Astrocyte (in vitro differentiated cells and primary cell): ENCODE measurements at regions not wholly inside any gene's neighbourhood (a gene's known extent, or its start where the extent isn't known, plus 50 kb on each side); places are given as distances from the start of the nearest gene placed in this dataset.

Experiments used
- DNase-seq: peaks from one replicate; pipeline ENCODE4 v3.0.0-alpha.2; 2010; ENCODE audit warnings: low read depth
- FAIRE-seq: peaks from 2 replicates; lab custom pipeline; 2011; peaks lifted over from hg19 to GRCh38; lab: Jason Lieb, UNC
- H2AFZ ChIP-seq: 2 replicates; pipeline ENCODE4 v1.6.0; 2012; ENCODE audit warnings: low read depth, low read length, inconsistent platforms
- H3K27ac ChIP-seq: 2 replicates; pipeline ENCODE4 v1.5.1; 2011; ENCODE audit warnings: low read depth, low read length, inconsistent platforms
- H3K27me3 ChIP-seq: 2 replicates; pipeline ENCODE4 v1.6.0; 2011; ENCODE audit warnings: low read length, inconsistent platforms; ENCODE audit not compliant: insufficient read depth
- H3K36me3 ChIP-seq: 2 replicates; pipeline ENCODE4 v1.5.1; 2011; ENCODE audit warnings: low read length, inconsistent platforms; ENCODE audit not compliant: insufficient read depth
- H3K4me1 ChIP-seq: 2 replicates; pipeline ENCODE4 v1.5.1; 2011; ENCODE audit warnings: low read length, inconsistent platforms; ENCODE audit not compliant: insufficient read depth
- H3K4me2 ChIP-seq: 2 replicates; pipeline ENCODE4 v1.6.0; 2012; ENCODE audit warnings: low read length, inconsistent platforms
- H3K4me3 ChIP-seq: 2 replicates; pipeline ENCODE4 v1.5.1; 2011; ENCODE audit warnings: low read depth, mild to moderate bottlenecking, low read length, inconsistent platforms; ENCODE audit not compliant: insufficient read depth
- H3K79me2 ChIP-seq: 2 replicates; pipeline ENCODE4 v1.6.0; 2012; ENCODE audit warnings: mild to moderate bottlenecking, low read length, inconsistent platforms; ENCODE audit not compliant: insufficient read depth
- H3K9ac ChIP-seq: 2 replicates; pipeline ENCODE4 v1.6.0; 2012; ENCODE audit warnings: mild to moderate bottlenecking, low read length, inconsistent platforms
- H3K9me3 ChIP-seq: 2 replicates; pipeline ENCODE4 v1.5.1; 2012; ENCODE audit warnings: low read depth, mild to moderate bottlenecking, low read length, inconsistent platforms; ENCODE audit not compliant: insufficient read depth
- H4K20me1 ChIP-seq: 2 replicates; pipeline ENCODE4 v1.6.0; 2012; ENCODE audit warnings: low read length, inconsistent platforms; ENCODE audit not compliant: insufficient read depth
- H3K27ac Mint-ChIP-seq: one replicate; pipeline ENCODE4 v1.8.0; 2021; ENCODE audit warnings: mild to moderate bottlenecking, mixed read lengths; ENCODE audit not compliant: unreplicated experiment
- H3K27me3 Mint-ChIP-seq: one replicate; pipeline ENCODE4 v1.8.0; 2021; ENCODE audit warnings: low read depth, mixed read lengths; ENCODE audit not compliant: unreplicated experiment
- H3K36me3 Mint-ChIP-seq: one replicate; pipeline ENCODE4 v1.8.0; 2021; ENCODE audit warnings: low read depth, mixed read lengths; ENCODE audit not compliant: unreplicated experiment
- H3K4me1 Mint-ChIP-seq: one replicate; pipeline ENCODE4 v1.8.0; 2021; ENCODE audit warnings: low read depth, mixed read lengths; ENCODE audit not compliant: unreplicated experiment
- H3K4me3 Mint-ChIP-seq: one replicate; pipeline ENCODE4 v1.8.0; 2021; ENCODE audit warnings: mild to moderate bottlenecking, moderate library complexity, mixed read lengths; ENCODE audit not compliant: unreplicated experiment
- H3K9me3 Mint-ChIP-seq: one replicate; pipeline ENCODE4 v1.8.0; 2021; ENCODE audit warnings: mild to moderate bottlenecking, mixed read lengths; ENCODE audit not compliant: unreplicated experiment
- EZH2 ChIP-seq: IDR thresholded peaks from 2 replicates; pipeline ENCODE4 v1.6.1; 2012; ENCODE audit warnings: mild to moderate bottlenecking, low read length, inconsistent platforms; ENCODE audit not compliant: insufficient read depth
- TF ChIP-seq, protein P1 (sequence below): IDR thresholded peaks from 2 replicates; pipeline ENCODE4 v1.5.1; 2011; ENCODE audit warnings: low read depth, mild to moderate bottlenecking, inconsistent platforms, low read length, moderate library complexity; ENCODE audit not compliant: insufficient read depth

- Histone ChIP-seq H3K4me3 (peak overlapping the region; percentile 62), H3K4me2 (peak overlapping the region; percentile 81), H3K36me3 (no peaks in the 10 kb centered on the region), H3K9me3 (no peaks in the 10 kb centered on the region), H3K27ac (peak overlapping the region; percentile 96), H3K4me1 (peaks cover 20% of the 10 kb centered on the region), H3K27me3 (no peaks in the 10 kb centered on the region), H4K20me1 (no peaks in the 10 kb centered on the region), H2AFZ (no peak overlapping the region), H3K79me2 (peaks cover 29% of the 10 kb centered on the region), H3K9ac (peak overlapping the region; percentile 85)
- FAIRE-seq (no peak), DNase-seq (peak; percentile 52)
- peak overlapping the region; percentile 90 for H3K27ac Mint-ChIP-seq
- H3K9me3 Mint-ChIP-seq: no peaks in the 10 kb centered on the region
- TF ChIP-seq EZH2: no peak
- peaks cover 24% of the 10 kb centered on the region for H3K4me1 Mint-ChIP-seq
- peak overlapping the region; percentile 76 for H3K4me3 Mint-ChIP-seq
- peaks cover under 1% of the 10 kb centered on the region for H3K36me3 Mint-ChIP-seq
- H3K27me3 Mint-ChIP-seq: peaks cover 3% of the 10 kb centered on the region
These were observed 140.8 kb downstream of the SMAD6 start for GRCh38 chr15:66842710-66843441.

- H4K20me1 ChIP-seq: no peaks in the 10 kb centered on the region
- H3K9me3 ChIP-seq: no peaks in the 10 kb centered on the region
- H3K27me3 Mint-ChIP-seq: peaks cover 10% of the 10 kb centered on the region
- H3K27ac ChIP-seq: no peak overlapping the region
- no peak overlapping the region for H3K4me3 ChIP-seq
- H3K79me2 ChIP-seq: peaks cover 32% of the 10 kb centered on the region
- no peaks in the 10 kb centered on the region for H3K9me3 Mint-ChIP-seq
- no peak for FAIRE-seq
- H3K4me1 ChIP-seq: peaks cover 20% of the 10 kb centered on the region
- H3K36me3 Mint-ChIP-seq: peaks cover 6% of the 10 kb centered on the region
- TF ChIP-seq, protein P1, sequence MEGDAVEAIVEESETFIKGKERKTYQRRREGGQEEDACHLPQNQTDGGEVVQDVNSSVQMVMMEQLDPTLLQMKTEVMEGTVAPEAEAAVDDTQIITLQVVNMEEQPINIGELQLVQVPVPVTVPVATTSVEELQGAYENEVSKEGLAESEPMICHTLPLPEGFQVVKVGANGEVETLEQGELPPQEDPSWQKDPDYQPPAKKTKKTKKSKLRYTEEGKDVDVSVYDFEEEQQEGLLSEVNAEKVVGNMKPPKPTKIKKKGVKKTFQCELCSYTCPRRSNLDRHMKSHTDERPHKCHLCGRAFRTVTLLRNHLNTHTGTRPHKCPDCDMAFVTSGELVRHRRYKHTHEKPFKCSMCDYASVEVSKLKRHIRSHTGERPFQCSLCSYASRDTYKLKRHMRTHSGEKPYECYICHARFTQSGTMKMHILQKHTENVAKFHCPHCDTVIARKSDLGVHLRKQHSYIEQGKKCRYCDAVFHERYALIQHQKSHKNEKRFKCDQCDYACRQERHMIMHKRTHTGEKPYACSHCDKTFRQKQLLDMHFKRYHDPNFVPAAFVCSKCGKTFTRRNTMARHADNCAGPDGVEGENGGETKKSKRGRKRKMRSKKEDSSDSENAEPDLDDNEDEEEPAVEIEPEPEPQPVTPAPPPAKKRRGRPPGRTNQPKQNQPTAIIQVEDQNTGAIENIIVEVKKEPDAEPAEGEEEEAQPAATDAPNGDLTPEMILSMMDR: no peak
- TF ChIP-seq EZH2: no peak
- H3K4me3 Mint-ChIP-seq: peak overlapping the region; percentile 76
- H3K27me3 ChIP-seq: no peaks in the 10 kb centered on the region
- H3K4me1 Mint-ChIP-seq: peaks cover 24% of the 10 kb centered on the region
- peak overlapping the region; percentile 81 for H3K4me2 ChIP-seq
- H3K36me3 ChIP-seq: no peaks in the 10 kb centered on the region
- H3K27ac Mint-ChIP-seq: peak overlapping the region; percentile 90
- no peak for DNase-seq
- no peak overlapping the region for H2AFZ ChIP-seq
- peak overlapping the region; percentile 85 for H3K9ac ChIP-seq
These were observed 141.5 kb downstream of the SMAD6 start for GRCh38 chr15:66843581-66843980.

- no peak overlapping the region for H3K27ac ChIP-seq
- no peak overlapping the region for H2AFZ ChIP-seq
- no peaks in the 10 kb centered on the region for H4K20me1 ChIP-seq
- FAIRE-seq (no peak), DNase-seq (no peak)
- H3K9me3 ChIP-seq: no peaks in the 10 kb centered on the region
- H3K27me3 ChIP-seq: no peaks in the 10 kb centered on the region
- H3K36me3 ChIP-seq: no peaks in the 10 kb centered on the region
- Mint-ChIP-seq H3K27ac (peak overlapping the region; percentile 90), H3K9me3 (no peaks in the 10 kb centered on the region), H3K4me3 (peak overlapping the region; percentile 76), H3K4me1 (peaks cover 24% of the 10 kb centered on the region), H3K27me3 (peaks cover 10% of the 10 kb centered on the region), H3K36me3 (peaks cover 6% of the 10 kb centered on the region)
- H3K79me2 ChIP-seq: peaks cover 32% of the 10 kb centered on the region
- no peak for TF ChIP-seq EZH2
- TF ChIP-seq, protein P1: no peak
- no peak overlapping the region for H3K9ac ChIP-seq
- H3K4me3 ChIP-seq: no peak overlapping the region
- peaks cover 20% of the 10 kb centered on the region for H3K4me1 ChIP-seq
- no peak overlapping the region for H3K4me2 ChIP-seq
These were observed 142.2 kb downstream of the SMAD6 start for GRCh38 chr15:66844041-66844746.
